HL-60 (cell line): ENCODE measurements at regions not wholly inside any gene's neighbourhood (a gene's known extent, or its start where the extent isn't known, plus 50 kb on each side); places are given as distances from the start of the nearest gene placed in this dataset.

Source experiments
- DNase-seq, 2 experiments: peaks; one replicate each; pipeline ENCODE4 v3.0.0-alpha.2; 2010 to 2020; ENCODE audit warnings: low read depth in 1 of 2, low spot score in 1 of 2
- H3K27ac ChIP-seq: fragments of 250-450 bp; sonication (Bioruptor Pico); replicated peaks from 2 replicates; pipeline ENCODE4 v1.5.1; 2020; ENCODE audit warnings: mild to moderate bottlenecking, moderate library complexity
- H3K27me3 ChIP-seq: fragments of 250-450 bp; sonication (Bioruptor Pico); 2 replicates; pipeline ENCODE4 v1.5.1; 2021; ENCODE audit warnings: mild to moderate bottlenecking, moderate library complexity; ENCODE audit not compliant: insufficient read depth, poor library complexity, severe bottlenecking
- H3K4me3 ChIP-seq: replicated peaks from 2 replicates; pipeline ENCODE4 v1.5.1; 2011; ENCODE audit warnings: mild to moderate bottlenecking, control low read depth, low read length; ENCODE audit not compliant: insufficient read depth
- CTCF ChIP-seq: IDR thresholded peaks from one replicate; pipeline ENCODE4 v1.5.1; 2011; ENCODE audit warnings: low read length, control low read depth, inconsistent platforms; ENCODE audit not compliant: insufficient read depth
- GABPA ChIP-seq: IDR thresholded peaks from 2 replicates; pipeline ENCODE4 v1.6.1; 2012; ENCODE audit warnings: low read depth
- POLR2AphosphoS5 ChIP-seq: IDR thresholded peaks from 2 replicates; pipeline ENCODE4 v1.6.1; 2012; ENCODE audit warnings: low read depth
- REST ChIP-seq: IDR thresholded peaks from 2 replicates; pipeline ENCODE4 v1.6.1; 2012; ENCODE audit warnings: low read depth; ENCODE audit not compliant: insufficient replicate concordance
- SPI1 ChIP-seq: IDR thresholded peaks from 2 replicates; pipeline ENCODE4 v1.6.1; 2012; ENCODE audit warnings: low read depth, mild to moderate bottlenecking, borderline replicate concordance

GRCh38 chr3:178244733-178245709 lies 291.2 kb upstream of the KCNMB2 start:
- Histone ChIP-seq H3K27me3 (no peaks in the 10 kb centered on the region), H3K27ac (no peak overlapping the region), H3K4me3 (no peak overlapping the region)
- TF ChIP-seq SPI1 (no peak), POLR2AphosphoS5 (no peak), GABPA (no peak), CTCF (no peak), REST (no peak)
- no peak for DNase-seq

DNA sequence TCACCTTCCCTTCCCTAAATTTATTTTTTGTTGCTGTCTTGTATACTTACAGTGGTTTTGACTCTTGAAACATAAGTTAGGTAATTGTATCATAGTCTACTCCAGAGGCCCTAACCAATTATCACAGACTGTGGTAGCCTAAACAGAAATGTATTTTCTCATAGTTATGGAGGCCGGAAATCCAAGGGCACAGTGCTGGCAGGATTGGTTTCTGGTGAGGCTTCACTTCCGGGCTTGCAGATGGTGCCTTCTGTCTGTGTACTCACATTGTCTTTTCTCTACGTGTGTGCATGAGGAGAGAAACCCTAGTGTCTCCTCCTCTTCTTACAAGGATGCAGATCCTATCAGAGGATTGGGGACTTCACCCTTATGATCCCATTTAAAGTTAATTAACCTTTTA lies 290.2 kb upstream of the KCNMB2 start:
- H3K4me3 ChIP-seq = no peak overlapping the region
- DNase-seq = no peak
- TF ChIP-seq GABPA (no peak), POLR2AphosphoS5 (no peak), CTCF (no peak), REST (no peak), SPI1 (no peak)
- no peak overlapping the region for H3K27ac ChIP-seq
- no peaks in the 10 kb centered on the region for H3K27me3 ChIP-seq

GRCh38 chr3:178255315-178255714 lies 280.9 kb upstream of the KCNMB2 start:
- no peaks in the 10 kb centered on the region for H3K27me3 ChIP-seq
- no peak overlapping the region for H3K4me3 ChIP-seq
- no peak for TF ChIP-seq CTCF
- TF ChIP-seq SPI1 = no peak
- no peak for TF ChIP-seq POLR2AphosphoS5
- TF ChIP-seq GABPA = no peak
- no peak for TF ChIP-seq REST
- no peak for DNase-seq
- no peak overlapping the region for H3K27ac ChIP-seq
